VCaP (cell line): ENCODE measurements at regions not wholly inside any gene's neighbourhood (a gene's known extent, or its start where the extent isn't known, plus 50 kb on each side); places are given as distances from the start of the nearest gene placed in this dataset.
A peak's percentile ranks its signal among the peaks of the same experiment; 100 is the strongest.

ENCODE experiments used
- H3K27ac ChIP-seq: fragments of 450-650 bp; 2 replicates; pipeline ENCODE4 v1.5.1; 2017
- TF ChIP-seq, protein P1 (sequence below): fragments of 450-650 bp; conservative IDR thresholded peaks from 2 replicates; pipeline ENCODE4 v1.5.1; 2017; ENCODE audit warnings: mild to moderate bottlenecking, moderate library complexity

DNA sequence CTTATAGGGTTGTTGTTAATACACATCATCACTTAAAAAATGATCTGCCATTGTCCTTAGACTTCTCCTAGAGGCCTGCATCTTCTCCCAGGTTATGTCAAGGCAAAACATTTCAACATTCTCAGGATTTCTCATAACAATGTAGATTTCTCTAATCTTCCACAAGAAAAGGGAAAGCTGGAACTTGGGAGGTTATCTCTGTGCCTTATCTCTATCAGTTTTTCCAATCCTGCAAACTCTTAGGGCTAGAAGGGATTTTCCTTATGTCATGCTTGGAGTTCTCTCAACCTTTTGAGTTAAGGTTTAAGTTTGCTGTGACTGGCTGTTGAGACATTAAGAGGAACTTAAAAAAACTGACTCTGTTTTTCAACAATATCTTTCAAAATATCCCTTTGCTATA is 300.6 kb upstream of the TFPI start:
- TF ChIP-seq, protein P1, sequence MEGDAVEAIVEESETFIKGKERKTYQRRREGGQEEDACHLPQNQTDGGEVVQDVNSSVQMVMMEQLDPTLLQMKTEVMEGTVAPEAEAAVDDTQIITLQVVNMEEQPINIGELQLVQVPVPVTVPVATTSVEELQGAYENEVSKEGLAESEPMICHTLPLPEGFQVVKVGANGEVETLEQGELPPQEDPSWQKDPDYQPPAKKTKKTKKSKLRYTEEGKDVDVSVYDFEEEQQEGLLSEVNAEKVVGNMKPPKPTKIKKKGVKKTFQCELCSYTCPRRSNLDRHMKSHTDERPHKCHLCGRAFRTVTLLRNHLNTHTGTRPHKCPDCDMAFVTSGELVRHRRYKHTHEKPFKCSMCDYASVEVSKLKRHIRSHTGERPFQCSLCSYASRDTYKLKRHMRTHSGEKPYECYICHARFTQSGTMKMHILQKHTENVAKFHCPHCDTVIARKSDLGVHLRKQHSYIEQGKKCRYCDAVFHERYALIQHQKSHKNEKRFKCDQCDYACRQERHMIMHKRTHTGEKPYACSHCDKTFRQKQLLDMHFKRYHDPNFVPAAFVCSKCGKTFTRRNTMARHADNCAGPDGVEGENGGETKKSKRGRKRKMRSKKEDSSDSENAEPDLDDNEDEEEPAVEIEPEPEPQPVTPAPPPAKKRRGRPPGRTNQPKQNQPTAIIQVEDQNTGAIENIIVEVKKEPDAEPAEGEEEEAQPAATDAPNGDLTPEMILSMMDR, result no peak
- H3K27ac ChIP-seq, result peak overlapping the region; percentile 84

DNA sequence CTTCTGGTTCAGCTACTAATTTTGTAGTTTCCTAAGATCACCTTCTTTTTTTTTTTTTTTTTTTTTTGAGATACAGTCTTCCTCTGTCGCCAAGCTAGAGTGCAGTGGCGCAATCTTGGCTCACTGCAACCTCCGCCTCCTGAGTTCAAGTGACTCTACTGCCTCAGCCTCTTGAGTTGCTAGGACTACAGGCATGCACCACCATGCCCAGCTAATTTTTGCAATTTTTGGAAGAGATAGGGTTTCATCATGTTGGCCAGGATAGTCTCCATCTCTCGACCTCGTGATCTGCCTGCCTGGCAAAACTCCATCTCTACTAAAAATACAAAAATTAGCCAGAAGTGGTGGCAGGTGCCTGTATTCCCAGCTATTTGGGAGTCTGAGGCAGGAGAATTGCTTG is 301.5 kb upstream of the TFPI start:
- H3K27ac ChIP-seq, result no peak overlapping the region
- TF ChIP-seq, protein P1, result no peak

DNA sequence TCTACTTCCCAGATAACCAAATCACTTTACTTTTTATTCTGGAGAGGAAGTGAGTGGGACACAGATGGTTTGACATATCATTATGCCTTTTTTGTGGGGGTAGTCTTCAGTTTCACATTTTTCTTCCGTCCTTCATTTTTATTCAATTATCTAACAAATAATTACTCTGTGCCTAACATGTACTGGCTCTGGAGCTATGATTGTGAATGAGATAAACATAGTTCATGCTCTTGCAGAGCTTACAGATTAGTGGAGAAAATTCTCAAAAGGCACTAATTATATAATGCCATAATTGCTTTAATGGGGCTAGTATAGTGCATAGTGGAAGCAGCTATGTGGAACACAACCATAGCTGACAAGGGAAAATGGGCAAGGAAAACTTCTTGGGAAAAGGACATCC is 303.6 kb upstream of the TFPI start:
- TF ChIP-seq, protein P1, result no peak
- H3K27ac ChIP-seq, result no peak overlapping the region

DNA sequence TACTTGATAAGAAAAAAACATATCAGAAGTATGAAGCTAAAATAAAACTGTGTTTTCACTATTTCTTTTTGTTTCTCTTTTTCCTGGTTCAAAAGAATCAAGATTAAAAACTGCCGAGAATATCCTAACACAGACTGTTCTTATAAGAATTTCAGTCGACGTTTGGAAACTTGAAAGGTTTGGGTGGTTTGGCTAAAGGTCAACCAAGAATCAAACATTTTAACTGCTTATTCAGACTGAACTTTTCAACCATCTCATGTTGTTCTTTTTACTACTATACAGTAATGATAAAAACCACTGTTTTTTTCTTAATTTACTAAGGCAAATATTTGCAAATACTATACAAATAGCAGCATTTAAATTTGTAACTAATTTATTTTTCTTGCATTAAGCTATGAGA is 308.5 kb upstream of the TFPI start:
- TF ChIP-seq, protein P1, result no peak
- no peak overlapping the region for H3K27ac ChIP-seq

GRCh38 chr2:187865025-187865424 is 310.8 kb upstream of the TFPI start:
- no peak overlapping the region for H3K27ac ChIP-seq
- TF ChIP-seq, protein P1, result no peak

DNA sequence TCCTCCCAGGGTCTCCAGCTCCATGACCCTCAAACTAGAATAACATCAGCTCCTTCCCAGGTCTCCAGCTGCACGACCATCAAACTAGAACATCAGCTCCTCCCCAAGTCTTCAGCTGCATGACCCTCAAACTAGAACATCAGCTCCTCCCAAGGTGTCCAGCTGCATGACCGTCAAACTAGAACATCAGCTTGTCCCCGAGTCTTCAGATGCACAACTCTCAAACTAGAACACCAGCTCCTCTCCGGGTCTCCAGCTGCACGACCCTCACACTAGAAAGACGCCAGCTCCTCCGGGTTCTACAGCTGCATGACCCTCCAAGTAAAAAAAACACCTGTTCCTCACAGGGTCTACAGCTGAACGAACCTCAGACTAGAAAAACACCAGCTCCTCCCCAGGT is 312.9 kb upstream of the TFPI start:
- H3K27ac ChIP-seq, result no peak overlapping the region
- TF ChIP-seq, protein P1, result no peak

- no peak overlapping the region for H3K27ac ChIP-seq
- TF ChIP-seq, protein P1, result no peak
Observed at GRCh38 chr2:187869195-187869594, 315.0 kb upstream of the TFPI start.

DNA sequence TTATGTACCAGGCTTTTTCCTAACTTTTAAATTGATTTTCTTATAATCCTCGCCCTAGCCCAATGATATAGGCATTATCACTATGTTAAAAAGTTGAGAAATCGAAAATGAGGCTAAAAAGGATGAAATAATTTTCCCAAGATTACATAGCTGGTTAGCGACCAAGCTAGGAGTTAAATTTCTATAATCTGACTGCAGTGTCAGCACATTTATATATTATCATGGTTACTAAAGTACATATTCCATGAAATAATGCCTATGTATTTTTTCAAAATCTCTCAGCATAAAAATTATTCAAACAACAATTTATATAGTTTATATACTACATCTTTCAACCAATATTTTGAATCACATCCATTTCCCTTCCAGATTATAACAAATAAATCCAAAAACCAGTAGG is 317.3 kb upstream of the TFPI start:
- TF ChIP-seq, protein P1, result no peak
- H3K27ac ChIP-seq, result no peak overlapping the region
